PC-3 (cell line): ENCODE measurements at regions not wholly inside any gene's neighbourhood (a gene's known extent, or its start where the extent isn't known, plus 50 kb on each side); places are given as distances from the start of the nearest gene placed in this dataset.

Experiments
- ATAC-seq: fragments of 200-7000 bp; cut with Tn5 transposase; 2 replicates; pipeline ENCODE4 v1.9.1; 2020; ENCODE audit warnings: mild to moderate bottlenecking, moderate library complexity
- BruUV-seq: library from RNA; stranded (reverse); fragments of 400-500 nt; replicated peaks from 2 replicates; lab custom pipeline; 2021; lab: Mats Ljungman, UMichigan
- CTCF ChIA-PET: fragments of 300-600 bp; sonication (Branson Sonifier 250); formaldehyde crosslinking; loops from one replicate; lab custom pipeline; 2022; ENCODE audit warnings: antibody characterized with exemption; lab: Charles Lee
- POLR2A ChIA-PET: fragments of 300-600 bp; sonication (Branson Sonifier 250); formaldehyde crosslinking; loops from one replicate; lab custom pipeline; 2022; ENCODE audit warnings: antibody characterized with exemption; ENCODE audit not compliant: unreplicated experiment; lab: Charles Lee
- DNase-seq: peaks from one replicate; pipeline ENCODE4 v3.0.0-alpha.2; 2015
- H2AFZ ChIP-seq: fragments of 300-600 bp; sonication (generic); 2 replicates; pipeline ENCODE4 v1.6.0; 2016; ENCODE audit warnings: antibody characterized with exemption, low read length
- H3F3A ChIP-seq: fragments of 300-600 bp; sonication (generic); one replicate; pipeline ENCODE4 v1.6.0; 2017; ENCODE audit warnings: antibody characterized with exemption, low read length, control low read depth, mild to moderate bottlenecking; ENCODE audit not compliant: unreplicated experiment
- H3K27ac ChIP-seq: fragments of 300-600 bp; sonication (generic); 2 replicates; pipeline ENCODE4 v1.5.1; 2016; ENCODE audit warnings: mild to moderate bottlenecking, low read length
- H3K27me3 ChIP-seq: fragments of 300-600 bp; sonication (generic); 2 replicates; pipeline ENCODE4 v1.6.1; 2016; ENCODE audit warnings: low read length, mixed read lengths
- H3K36me3 ChIP-seq: fragments of 300-600 bp; sonication (generic); 2 replicates; pipeline ENCODE4 v1.6.1; 2016; ENCODE audit warnings: low read depth, mixed run types, low read length, mixed read lengths
- H3K4me1 ChIP-seq: fragments of 300-600 bp; sonication (generic); 2 replicates; pipeline ENCODE4 v1.5.1; 2016; ENCODE audit warnings: low read length; ENCODE audit not compliant: insufficient read depth
- H3K4me2 ChIP-seq: fragments of 300-600 bp; sonication (generic); 2 replicates; pipeline ENCODE4 v1.6.0; 2016; ENCODE audit warnings: low read length
- H3K4me3 ChIP-seq: fragments of 300-600 bp; sonication (generic); 2 replicates; pipeline ENCODE4 v1.5.1; 2016; ENCODE audit warnings: mild to moderate bottlenecking, low read length, mixed read lengths
- H3K79me2 ChIP-seq: fragments of 300-600 bp; sonication (generic); 2 replicates; pipeline ENCODE4 v1.6.1; 2017; ENCODE audit warnings: low read length, mixed read lengths
- H3K9ac ChIP-seq: fragments of 300-600 bp; sonication (generic); 2 replicates; pipeline ENCODE4 v1.6.0; 2016; ENCODE audit warnings: mild to moderate bottlenecking, low read length
- H3K9me2 ChIP-seq: fragments of 300-600 bp; sonication (generic); replicated peaks from 2 replicates; pipeline ENCODE4 v1.6.1; 2016; ENCODE audit warnings: mixed run types, low read length, mixed read lengths
- H3K9me3 ChIP-seq: fragments of 300-600 bp; sonication (generic); 2 replicates; pipeline ENCODE4 v1.6.1; 2016; ENCODE audit warnings: low read length, mixed read lengths
- H4K20me1 ChIP-seq: fragments of 300-600 bp; sonication (generic); 2 replicates; pipeline ENCODE4 v1.6.1; 2016; ENCODE audit warnings: low read length, mixed read lengths
- EZH2 ChIP-seq: fragments of 300-600 bp; sonication (generic); IDR thresholded peaks from one replicate; pipeline ENCODE4 v1.6.1; 2017; ENCODE audit warnings: antibody characterized with exemption, mild to moderate bottlenecking, low read length; ENCODE audit not compliant: unreplicated experiment
- EZH2phosphoT487 ChIP-seq: fragments of 300-600 bp; sonication (generic); IDR thresholded peaks from 2 replicates; pipeline ENCODE4 v1.6.1; 2018; ENCODE audit warnings: mild to moderate bottlenecking, antibody characterized with exemption, low read length, borderline replicate concordance
- intact Hi-C: fragments of 100-400 bp; cut with micrococcal nuclease; formaldehyde crosslinking; loops from 2 replicates; pipeline ENCODE4 v1.9.0; 2023
- TF ChIP-seq, protein P1 (sequence below): fragments of 300-600 bp; sonication (generic); conservative IDR thresholded peaks from 2 replicates; pipeline ENCODE4 v1.5.1; 2017; ENCODE audit warnings: antibody characterized with exemption, low read depth, mild to moderate bottlenecking, low read length

GRCh38 chr11:109554951-109555350, 133.0 kb downstream of the C11orf87 start:
- no peaks in the 10 kb centered on the region for H3K79me2 ChIP-seq
- H3K27me3 ChIP-seq, result no peaks in the 10 kb centered on the region
- H2AFZ ChIP-seq, result no peak overlapping the region
- H3K36me3 ChIP-seq, result no peaks in the 10 kb centered on the region
- H3K4me2 ChIP-seq, result no peak overlapping the region
- no TSS peak for BruUV-seq
- no peak overlapping the region for H3K9ac ChIP-seq
- H3F3A ChIP-seq, result no peaks in the 10 kb centered on the region
- POLR2A ChIA-PET, result no interaction called here
- no peaks in the 10 kb centered on the region for H3K9me2 ChIP-seq
- DNase-seq (no peak), ATAC-seq (no peak)
- CTCF ChIA-PET, result no interaction called here
- intact Hi-C loops, result no loop called here
- no peaks in the 10 kb centered on the region for H3K9me3 ChIP-seq
- TF ChIP-seq EZH2, result no peak
- no peak for TF ChIP-seq EZH2phosphoT487
- TF ChIP-seq, protein P1, sequence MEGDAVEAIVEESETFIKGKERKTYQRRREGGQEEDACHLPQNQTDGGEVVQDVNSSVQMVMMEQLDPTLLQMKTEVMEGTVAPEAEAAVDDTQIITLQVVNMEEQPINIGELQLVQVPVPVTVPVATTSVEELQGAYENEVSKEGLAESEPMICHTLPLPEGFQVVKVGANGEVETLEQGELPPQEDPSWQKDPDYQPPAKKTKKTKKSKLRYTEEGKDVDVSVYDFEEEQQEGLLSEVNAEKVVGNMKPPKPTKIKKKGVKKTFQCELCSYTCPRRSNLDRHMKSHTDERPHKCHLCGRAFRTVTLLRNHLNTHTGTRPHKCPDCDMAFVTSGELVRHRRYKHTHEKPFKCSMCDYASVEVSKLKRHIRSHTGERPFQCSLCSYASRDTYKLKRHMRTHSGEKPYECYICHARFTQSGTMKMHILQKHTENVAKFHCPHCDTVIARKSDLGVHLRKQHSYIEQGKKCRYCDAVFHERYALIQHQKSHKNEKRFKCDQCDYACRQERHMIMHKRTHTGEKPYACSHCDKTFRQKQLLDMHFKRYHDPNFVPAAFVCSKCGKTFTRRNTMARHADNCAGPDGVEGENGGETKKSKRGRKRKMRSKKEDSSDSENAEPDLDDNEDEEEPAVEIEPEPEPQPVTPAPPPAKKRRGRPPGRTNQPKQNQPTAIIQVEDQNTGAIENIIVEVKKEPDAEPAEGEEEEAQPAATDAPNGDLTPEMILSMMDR, result no peak
- no peak overlapping the region for H3K4me3 ChIP-seq
- H4K20me1 ChIP-seq, result no peaks in the 10 kb centered on the region
- no peak overlapping the region for H3K27ac ChIP-seq
- H3K4me1 ChIP-seq, result no peaks in the 10 kb centered on the region

GRCh38 chr11:109564241-109564640, 142.3 kb downstream of the C11orf87 start:
- Histone ChIP-seq H2AFZ (no peak overlapping the region), H3K36me3 (no peaks in the 10 kb centered on the region), H3K4me1 (no peaks in the 10 kb centered on the region), H3K79me2 (no peaks in the 10 kb centered on the region), H3K9ac (no peak overlapping the region), H3K9me3 (no peaks in the 10 kb centered on the region), H3K4me2 (no peak overlapping the region), H3K9me2 (no peaks in the 10 kb centered on the region), H4K20me1 (no peaks in the 10 kb centered on the region), H3K4me3 (no peak overlapping the region), H3K27me3 (peaks cover 10% of the 10 kb centered on the region; the same call in 1 of the 2 replicates), H3K27ac (no peak overlapping the region), H3F3A (no peaks in the 10 kb centered on the region)
- ATAC-seq (no peak), DNase-seq (no peak)
- TF ChIP-seq EZH2 (no peak), EZH2phosphoT487 (no peak)
- TF ChIP-seq, protein P1, result no peak
- intact Hi-C loops, result no loop called here
- no TSS peak for BruUV-seq
- POLR2A ChIA-PET, result no interaction called here
- CTCF ChIA-PET, result no interaction called here

DNA sequence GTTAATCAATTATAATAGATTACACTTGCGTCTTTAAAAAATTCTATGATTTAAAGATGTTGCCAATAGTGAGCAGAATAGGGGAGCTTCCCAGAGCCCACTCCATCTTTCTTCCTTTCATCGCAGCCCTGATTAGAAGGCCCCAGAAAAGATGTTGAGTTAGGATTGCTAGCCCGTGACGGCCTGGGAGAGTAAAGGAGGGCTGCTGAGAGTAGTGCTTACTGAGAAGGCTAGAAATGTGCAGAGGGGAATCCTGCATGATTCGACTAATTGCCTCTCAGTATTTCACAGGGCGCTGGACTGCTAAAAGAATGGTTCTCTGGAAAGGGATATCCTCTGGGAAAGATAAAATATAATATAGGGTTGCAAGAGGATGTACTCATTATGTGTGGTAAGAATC, 160.5 kb downstream of the C11orf87 start:
- intact Hi-C loops, result no loop called here
- POLR2A ChIA-PET, result interaction anchor here (0.6 kb wide), 1 partner anchor 11 kb away, joined by 4 read pairs; no protein-coding TSS in a partner anchor
- no peak overlapping the region for H2AFZ ChIP-seq

More for the DNA sequence above, 160.5 kb downstream of the C11orf87 start:
- BruUV-seq, result no TSS peak
- H3K9me2 ChIP-seq, result no peaks in the 10 kb centered on the region
- no peaks in the 10 kb centered on the region for H3F3A ChIP-seq
- no peak overlapping the region for H3K4me2 ChIP-seq
- no peaks in the 10 kb centered on the region for H3K4me1 ChIP-seq
- H3K27me3 ChIP-seq, result peaks cover 54% of the 10 kb centered on the region
- H3K9me3 ChIP-seq, result no peaks in the 10 kb centered on the region
- no peak overlapping the region for H3K4me3 ChIP-seq
- ATAC-seq, result no peak
- no peak for TF ChIP-seq EZH2
- H3K79me2 ChIP-seq, result no peaks in the 10 kb centered on the region
- no peak overlapping the region for H3K9ac ChIP-seq
- no peak for DNase-seq
- no peaks in the 10 kb centered on the region for H4K20me1 ChIP-seq
- H3K36me3 ChIP-seq, result no peaks in the 10 kb centered on the region
- CTCF ChIA-PET, result no interaction called here
- H3K27ac ChIP-seq, result no peak overlapping the region
